SK-N-SH (cell line): ENCODE measurements at regions not wholly inside any gene's neighbourhood (a gene's known extent, or its start where the extent isn't known, plus 50 kb on each side); places are given as distances from the start of the nearest gene placed in this dataset.

Source experiments
- CTCF ChIP-seq: fragments of 200-600 bp; sonication (generic); IDR thresholded peaks from 2 replicates; pipeline ENCODE4 v1.6.1; 2017; ENCODE audit warnings: antibody characterized with exemption, mild to moderate bottlenecking, moderate library complexity
- EP300 ChIP-seq, 2 experiments: IDR thresholded peaks; 2 replicates each; pipeline versions ENCODE4 v1.4.0 to v1.6.1; 2012; ENCODE audit warnings: borderline replicate concordance in 1 of 2, low read depth in 1 of 2, low read length in 1 of 2
- EZH2phosphoT487 ChIP-seq: fragments of 200-600 bp; sonication (generic); IDR thresholded peaks from 2 replicates; pipeline ENCODE4 v1.6.1; 2017; ENCODE audit warnings: low read depth, mixed run types, mild to moderate bottlenecking, antibody characterized with exemption, moderate library complexity, borderline replicate concordance
- GATA2 ChIP-seq: sonication (generic); formaldehyde crosslinking; IDR thresholded peaks from 2 replicates; pipeline ENCODE4 v1.5.0; 2020; ENCODE audit warnings: mild to moderate bottlenecking, missing genetic modification reagents
- MXI1 ChIP-seq: IDR thresholded peaks from 2 replicates; pipeline ENCODE4 v1.6.1; 2012; ENCODE audit warnings: mild to moderate bottlenecking, low read depth, low read length, improper control_type of control experiment
- POLR2AphosphoS5 ChIP-seq: IDR thresholded peaks from 2 replicates; pipeline ENCODE4 v1.6.1; 2012; ENCODE audit warnings: low read depth, low read length
- RFX5 ChIP-seq: IDR thresholded peaks from 2 replicates; pipeline ENCODE4 v1.6.1; 2012; ENCODE audit warnings: mild to moderate bottlenecking, improper control_type of control experiment, low read length
- TCF12 ChIP-seq: IDR thresholded peaks from 2 replicates; pipeline ENCODE4 v1.4.0; 2012
- TEAD4 ChIP-seq: IDR thresholded peaks from 2 replicates; pipeline ENCODE4 v1.4.0; 2012; ENCODE audit warnings: mild to moderate bottlenecking, borderline replicate concordance; ENCODE audit not compliant: insufficient read depth
- TF ChIP-seq, protein P1 (sequence below): IDR thresholded peaks from 2 replicates; pipeline ENCODE4 v1.6.1; 2012; ENCODE audit warnings: mild to moderate bottlenecking, low read depth, low read length, moderate library complexity

GRCh38 chr9:28610339-28610738, 1037.1 kb upstream of the C9orf72 start:
- no peak for TF ChIP-seq CTCF
- TF ChIP-seq POLR2AphosphoS5 = no peak
- TF ChIP-seq MXI1 = no peak
- TF ChIP-seq, protein P1, sequence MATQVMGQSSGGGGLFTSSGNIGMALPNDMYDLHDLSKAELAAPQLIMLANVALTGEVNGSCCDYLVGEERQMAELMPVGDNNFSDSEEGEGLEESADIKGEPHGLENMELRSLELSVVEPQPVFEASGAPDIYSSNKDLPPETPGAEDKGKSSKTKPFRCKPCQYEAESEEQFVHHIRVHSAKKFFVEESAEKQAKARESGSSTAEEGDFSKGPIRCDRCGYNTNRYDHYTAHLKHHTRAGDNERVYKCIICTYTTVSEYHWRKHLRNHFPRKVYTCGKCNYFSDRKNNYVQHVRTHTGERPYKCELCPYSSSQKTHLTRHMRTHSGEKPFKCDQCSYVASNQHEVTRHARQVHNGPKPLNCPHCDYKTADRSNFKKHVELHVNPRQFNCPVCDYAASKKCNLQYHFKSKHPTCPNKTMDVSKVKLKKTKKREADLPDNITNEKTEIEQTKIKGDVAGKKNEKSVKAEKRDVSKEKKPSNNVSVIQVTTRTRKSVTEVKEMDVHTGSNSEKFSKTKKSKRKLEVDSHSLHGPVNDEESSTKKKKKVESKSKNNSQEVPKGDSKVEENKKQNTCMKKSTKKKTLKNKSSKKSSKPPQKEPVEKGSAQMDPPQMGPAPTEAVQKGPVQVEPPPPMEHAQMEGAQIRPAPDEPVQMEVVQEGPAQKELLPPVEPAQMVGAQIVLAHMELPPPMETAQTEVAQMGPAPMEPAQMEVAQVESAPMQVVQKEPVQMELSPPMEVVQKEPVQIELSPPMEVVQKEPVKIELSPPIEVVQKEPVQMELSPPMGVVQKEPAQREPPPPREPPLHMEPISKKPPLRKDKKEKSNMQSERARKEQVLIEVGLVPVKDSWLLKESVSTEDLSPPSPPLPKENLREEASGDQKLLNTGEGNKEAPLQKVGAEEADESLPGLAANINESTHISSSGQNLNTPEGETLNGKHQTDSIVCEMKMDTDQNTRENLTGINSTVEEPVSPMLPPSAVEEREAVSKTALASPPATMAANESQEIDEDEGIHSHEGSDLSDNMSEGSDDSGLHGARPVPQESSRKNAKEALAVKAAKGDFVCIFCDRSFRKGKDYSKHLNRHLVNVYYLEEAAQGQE = no peak
- no peak for TF ChIP-seq TEAD4
- TF ChIP-seq EP300 (IDR thresholded peaks at IDR 0.05; ENCODE audit: borderline replicate concordance in 1 of 2, low read depth in 1 of 2, low read length in 1 of 2) = no peak
- TF ChIP-seq RFX5 = no peak
- no peak for TF ChIP-seq GATA2
- no peak for TF ChIP-seq TCF12
- TF ChIP-seq EZH2phosphoT487 = no peak
